GM12874 (cell line): ENCODE measurements at regions not wholly inside any gene's neighbourhood (a gene's known extent, or its start where the extent isn't known, plus 50 kb on each side); places are given as distances from the start of the nearest gene placed in this dataset.

ENCODE experiments used
- CTCF ChIP-seq: IDR thresholded peaks from 2 replicates; pipeline ENCODE4 v1.5.1; 2011; ENCODE audit warnings: low read depth, mild to moderate bottlenecking, control low read depth, low read length, moderate library complexity; ENCODE audit not compliant: insufficient read depth

GRCh38 chr6:45775026-45775697 is 240.5 kb downstream of the CLIC5 start:
- TF ChIP-seq CTCF, result no peak

- no peak for TF ChIP-seq CTCF
Observed at GRCh38 chr6:45773906-45774305, 241.8 kb downstream of the CLIC5 start.

- no peak for TF ChIP-seq CTCF
Observed at GRCh38 chr6:45772886-45773495, 242.7 kb downstream of the CLIC5 start.

- no peak for TF ChIP-seq CTCF
Observed at GRCh38 chr6:45772051-45772450, 243.6 kb downstream of the CLIC5 start.

- no peak for TF ChIP-seq CTCF
Observed at GRCh38 chr6:45763281-45763680, 252.4 kb downstream of the CLIC5 start.

GRCh38 chr6:45759472-45759810 is 256.2 kb downstream of the CLIC5 start:
- TF ChIP-seq CTCF, result no peak

GRCh38 chr6:45758787-45759471 is 256.7 kb downstream of the CLIC5 start:
- TF ChIP-seq CTCF, result no peak
